ENCODE measurements at regions not wholly inside any gene's neighbourhood (a gene's known extent, or its start where the extent isn't known, plus 50 kb on each side); places are given as distances from the start of the nearest gene placed in this dataset.

- no peak overlapping the region for H3K27ac ChIP-seq
- no peak for TF ChIP-seq ZFX (IDR thresholded peaks at IDR 0.05)
- TF ChIP-seq CTCF (conservative IDR thresholded peaks at IDR 0.05), result no peak
Observed at GRCh38 chr1:88139633-88140032, 544.4 kb upstream of the PKN2 start.

GRCh38 chr1:88140325-88140724, 543.7 kb upstream of the PKN2 start:
- TF ChIP-seq ZFX (IDR thresholded peaks at IDR 0.05) (no peak), CTCF (conservative IDR thresholded peaks at IDR 0.05) (no peak)

DNA sequence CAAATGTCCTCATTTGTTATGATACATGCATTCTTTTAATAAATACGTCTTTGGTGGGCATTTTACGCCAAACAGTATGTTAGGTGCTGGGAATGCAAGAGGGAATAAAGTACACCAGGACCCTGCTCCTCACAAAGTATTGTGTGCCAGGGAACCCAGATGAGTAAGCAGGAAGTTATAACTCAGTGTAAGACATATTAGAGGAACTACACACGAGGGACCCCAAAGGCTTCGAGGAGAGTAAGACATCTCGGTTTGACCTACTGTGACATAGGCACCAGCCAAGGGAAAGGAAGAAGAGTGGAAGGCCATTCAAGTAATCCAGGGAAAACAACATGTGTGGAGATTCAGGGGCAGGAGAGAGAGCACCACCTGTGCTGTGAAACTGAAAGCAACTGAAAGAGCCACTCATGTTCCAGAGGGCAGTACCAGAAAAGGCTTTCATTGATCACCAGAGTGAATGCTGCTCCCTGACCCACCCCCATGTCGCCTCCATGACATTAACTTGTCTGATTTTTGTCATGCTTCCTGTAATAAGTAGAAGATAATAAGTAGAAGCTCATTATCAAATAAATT, 542.5 kb upstream of the PKN2 start:
- H3K27ac ChIP-seq, result no peak overlapping the region
- TF ChIP-seq ZFX (IDR thresholded peaks at IDR 0.05) (no peak), CTCF (conservative IDR thresholded peaks at IDR 0.05) (no peak)

More at GRCh38 chr1:88140325-88140724, 543.7 kb upstream of the PKN2 start:
- no peak overlapping the region for H3K27ac ChIP-seq

DNA sequence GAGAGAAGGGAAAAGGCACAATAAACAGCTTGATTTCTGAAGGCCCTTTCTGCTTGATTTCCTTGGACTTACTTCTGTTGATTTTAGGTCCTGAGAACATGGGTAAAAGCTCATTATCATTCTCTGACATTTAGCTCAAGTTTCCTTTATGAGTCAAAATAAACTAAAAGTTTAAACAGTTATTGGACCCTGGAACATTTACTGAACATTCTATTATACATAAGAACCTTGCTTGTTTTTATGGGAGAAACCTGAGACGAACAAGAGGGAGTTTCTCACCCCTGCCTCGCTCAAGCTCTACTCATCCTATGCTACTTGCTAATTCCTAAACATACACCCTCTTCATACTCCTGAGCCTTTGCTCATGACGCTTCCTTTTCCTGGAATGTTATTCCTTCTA, 538.3 kb upstream of the PKN2 start:
- no peak overlapping the region for H3K27ac ChIP-seq
- TF ChIP-seq CTCF (conservative IDR thresholded peaks at IDR 0.05) (no peak), ZFX (IDR thresholded peaks at IDR 0.05) (no peak)

DNA sequence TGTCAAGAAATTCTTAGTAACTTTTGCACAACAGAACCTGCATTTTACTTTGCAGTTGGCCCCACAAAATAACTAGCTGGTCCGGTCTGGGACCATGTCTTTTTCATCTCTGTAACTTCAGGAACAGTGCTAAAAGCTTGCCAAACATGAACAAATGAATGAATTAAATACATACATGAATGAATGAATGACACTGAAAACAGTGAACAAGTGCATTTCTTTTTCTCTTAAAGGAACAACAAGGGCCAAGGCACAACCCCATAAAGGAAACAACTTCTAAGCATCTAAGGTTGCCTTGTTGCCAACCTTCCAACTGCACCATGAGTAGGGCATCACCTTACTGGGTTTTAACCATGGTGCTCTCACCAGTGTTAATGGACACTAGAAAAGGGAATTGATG, 534.4 kb upstream of the PKN2 start:
- H3K27ac ChIP-seq, result no peak overlapping the region
- TF ChIP-seq ZFX (IDR thresholded peaks at IDR 0.05) (no peak), CTCF (conservative IDR thresholded peaks at IDR 0.05) (no peak)

DNA sequence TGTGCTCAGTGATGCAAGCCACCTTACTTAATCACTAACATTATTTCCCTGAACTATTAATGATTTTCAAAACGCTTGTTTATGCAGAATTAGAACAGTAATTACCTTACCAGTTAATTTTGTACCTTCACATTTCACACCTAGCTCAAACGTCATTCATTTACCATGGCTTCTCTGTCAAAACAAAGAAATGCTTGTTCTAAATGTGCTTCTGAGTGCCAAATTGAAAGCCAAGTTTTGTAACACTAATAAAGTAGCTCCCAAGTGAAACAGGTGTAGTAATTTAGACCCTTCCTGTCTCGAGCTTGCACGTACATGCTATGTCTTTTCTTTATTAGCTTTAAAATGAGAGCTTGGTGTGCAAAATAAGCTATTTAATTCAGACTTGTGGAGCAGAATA, 533.7 kb upstream of the PKN2 start:
- no peak overlapping the region for H3K27ac ChIP-seq
- TF ChIP-seq ZFX (IDR thresholded peaks at IDR 0.05) (no peak), CTCF (conservative IDR thresholded peaks at IDR 0.05) (no peak)

GRCh38 chr1:88163187-88163586, 520.9 kb upstream of the PKN2 start:
- TF ChIP-seq ZFX (IDR thresholded peaks at IDR 0.05) (no peak), CTCF (conservative IDR thresholded peaks at IDR 0.05) (no peak)
- no peak overlapping the region for H3K27ac ChIP-seq

Data from C4-2B (cell line).